Erythroblast (primary cell): ENCODE measurements at regions not wholly inside any gene's neighbourhood (a gene's known extent, or its start where the extent isn't known, plus 50 kb on each side); places are given as distances from the start of the nearest gene placed in this dataset.

Source experiments
- GATA1 ChIP-seq: IDR thresholded peaks from 2 replicates; pipeline ENCODE4 v1.6.1; 2011; ENCODE audit warnings: low read depth, mild to moderate bottlenecking, control low read depth, low read length, moderate library complexity
- POLR2A ChIP-seq: IDR thresholded peaks from 2 replicates; pipeline ENCODE4 v1.6.1; 2011; ENCODE audit warnings: mild to moderate bottlenecking, low read length

- TF ChIP-seq POLR2A (no peak), GATA1 (no peak)
Observed at GRCh38 chr2:120503793-120504571, 158.0 kb downstream of the INHBB start.
